ENCODE measurements at regions not wholly inside any gene's neighbourhood (a gene's known extent, or its start where the extent isn't known, plus 50 kb on each side); places are given as distances from the start of the nearest gene placed in this dataset.

GRCh38 chr10:50963063-50963462 lies 77.6 kb upstream of the A1CF start:
- no peak for TF ChIP-seq POLR2AphosphoS5 (IDR thresholded peaks at IDR 0.05)
- TF ChIP-seq, protein P1, sequence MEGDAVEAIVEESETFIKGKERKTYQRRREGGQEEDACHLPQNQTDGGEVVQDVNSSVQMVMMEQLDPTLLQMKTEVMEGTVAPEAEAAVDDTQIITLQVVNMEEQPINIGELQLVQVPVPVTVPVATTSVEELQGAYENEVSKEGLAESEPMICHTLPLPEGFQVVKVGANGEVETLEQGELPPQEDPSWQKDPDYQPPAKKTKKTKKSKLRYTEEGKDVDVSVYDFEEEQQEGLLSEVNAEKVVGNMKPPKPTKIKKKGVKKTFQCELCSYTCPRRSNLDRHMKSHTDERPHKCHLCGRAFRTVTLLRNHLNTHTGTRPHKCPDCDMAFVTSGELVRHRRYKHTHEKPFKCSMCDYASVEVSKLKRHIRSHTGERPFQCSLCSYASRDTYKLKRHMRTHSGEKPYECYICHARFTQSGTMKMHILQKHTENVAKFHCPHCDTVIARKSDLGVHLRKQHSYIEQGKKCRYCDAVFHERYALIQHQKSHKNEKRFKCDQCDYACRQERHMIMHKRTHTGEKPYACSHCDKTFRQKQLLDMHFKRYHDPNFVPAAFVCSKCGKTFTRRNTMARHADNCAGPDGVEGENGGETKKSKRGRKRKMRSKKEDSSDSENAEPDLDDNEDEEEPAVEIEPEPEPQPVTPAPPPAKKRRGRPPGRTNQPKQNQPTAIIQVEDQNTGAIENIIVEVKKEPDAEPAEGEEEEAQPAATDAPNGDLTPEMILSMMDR (IDR thresholded peaks at IDR 0.05): no peak
